Mesenchymal stem cell (in vitro differentiated cells and primary cell): ENCODE measurements at regions not wholly inside any gene's neighbourhood (a gene's known extent, or its start where the extent isn't known, plus 50 kb on each side); places are given as distances from the start of the nearest gene placed in this dataset.

ENCODE experiments used
- DNase-seq: peaks from one replicate; pipeline ENCODE4 v3.0.0-alpha.2; 2013
- H2AFZ ChIP-seq: one replicate; pipeline ENCODE4 v1.6.1; 2013; ENCODE audit warnings: low read depth, mild to moderate bottlenecking, control low read depth, inconsistent platforms, low read length, moderate library complexity
- H2AK5ac ChIP-seq: 2 replicates; pipeline ENCODE4 v1.6.1; 2013; ENCODE audit warnings: low read length, moderate library complexity, mild to moderate bottlenecking, inconsistent platforms; ENCODE audit not compliant: severe bottlenecking
- H2BK120ac ChIP-seq: one replicate; pipeline ENCODE4 v1.6.1; 2013; ENCODE audit warnings: low read depth, mild to moderate bottlenecking, inconsistent platforms, low read length, moderate library complexity
- H2BK12ac ChIP-seq, 2 experiments: one replicate each; pipeline ENCODE4 v1.6.1; 2013; ENCODE audit warnings: inconsistent platforms in 2 of 2, low read length in 2 of 2, mild to moderate bottlenecking in 2 of 2, moderate library complexity in 2 of 2, control low read depth in 1 of 2
- H2BK15ac ChIP-seq: one replicate; pipeline ENCODE4 v1.6.1; 2013; ENCODE audit warnings: mild to moderate bottlenecking, low read depth, inconsistent platforms; ENCODE audit not compliant: poor library complexity, severe bottlenecking
- H2BK5ac ChIP-seq: 2 replicates; pipeline ENCODE4 v1.6.1; 2013; ENCODE audit warnings: low read depth, mild to moderate bottlenecking, low read length, control low read depth, inconsistent platforms; ENCODE audit not compliant: poor library complexity, severe bottlenecking
- H3K14ac ChIP-seq, 2 experiments: one replicate each; pipeline ENCODE4 v1.6.1; 2013; ENCODE audit warnings: inconsistent platforms in 2 of 2, low read length in 2 of 2, control low read depth in 1 of 2, mild to moderate bottlenecking in 1 of 2, moderate library complexity in 1 of 2
- H3K18ac ChIP-seq, 2 experiments: one replicate each; pipeline ENCODE4 v1.6.1; 2013; ENCODE audit warnings: inconsistent platforms in 2 of 2, low read length in 2 of 2, control low read depth in 1 of 2, low read depth in 1 of 2, mild to moderate bottlenecking in 1 of 2
- H3K23ac ChIP-seq, 2 experiments: one replicate each; pipeline ENCODE4 v1.6.1; 2013; ENCODE audit warnings: inconsistent platforms in 2 of 2, low read length in 2 of 2, mild to moderate bottlenecking in 2 of 2, moderate library complexity in 2 of 2, control low read depth in 1 of 2
- H3K27ac ChIP-seq: 2 replicates; pipeline ENCODE4 v1.5.1; 2013; ENCODE audit warnings: mild to moderate bottlenecking, moderate library complexity, low read length, control low read depth, inconsistent platforms; ENCODE audit not compliant: poor library complexity, severe bottlenecking
- H3K27me3 ChIP-seq, 2 experiments: 2 replicates each; pipeline versions ENCODE4 v1.6.1 to v1.7.0; 2013; ENCODE audit warnings: low read length in 2 of 2, mild to moderate bottlenecking in 2 of 2, moderate library complexity in 2 of 2, control low read depth in 1 of 2, inconsistent platforms in 1 of 2; ENCODE audit not compliant: control insufficient read depth in 1 of 2, insufficient read depth in 1 of 2
- H3K36me3 ChIP-seq, 2 experiments: 2 replicates each; pipeline versions ENCODE4 v1.6.1 to v1.7.0; 2013; ENCODE audit warnings: low read length in 2 of 2, control low read depth in 1 of 2, inconsistent platforms in 1 of 2, low read depth in 1 of 2, mild to moderate bottlenecking in 1 of 2; ENCODE audit not compliant: insufficient read depth in 2 of 2, control insufficient read depth in 1 of 2
- H3K4ac ChIP-seq, 2 experiments: one replicate each; pipeline ENCODE4 v1.6.1; 2013; ENCODE audit warnings: inconsistent platforms in 2 of 2, low read length in 2 of 2, mild to moderate bottlenecking in 2 of 2, moderate library complexity in 2 of 2, control low read depth in 1 of 2, low read depth in 1 of 2
- H3K4me1 ChIP-seq: 2 replicates; pipeline ENCODE4 v1.6.1; 2013; ENCODE audit warnings: low read depth, low read length, control low read depth; ENCODE audit not compliant: control insufficient read depth, insufficient read depth
- H3K4me2 ChIP-seq: 2 replicates; pipeline ENCODE4 v1.6.1; 2013; ENCODE audit warnings: low read length, mild to moderate bottlenecking, inconsistent platforms; ENCODE audit not compliant: poor library complexity, severe bottlenecking
- H3K4me3 ChIP-seq, 2 experiments: 2 replicates each; pipeline versions ENCODE4 v1.5.1 to v1.7.0; 2013; ENCODE audit warnings: low read length in 2 of 2, mild to moderate bottlenecking in 2 of 2, control low read depth in 1 of 2, low read depth in 1 of 2; ENCODE audit not compliant: insufficient read depth in 1 of 2
- H3K79me1 ChIP-seq: replicated peaks from 2 replicates; pipeline ENCODE4 v1.6.1; 2013; ENCODE audit warnings: mild to moderate bottlenecking, control low read depth, low read length, inconsistent platforms; ENCODE audit not compliant: poor library complexity, severe bottlenecking
- H3K9ac ChIP-seq: 2 replicates; pipeline ENCODE4 v1.7.0; 2013; ENCODE audit warnings: mild to moderate bottlenecking, low read length, moderate library complexity
- H3K9me3 ChIP-seq: 2 replicates; pipeline ENCODE4 v1.7.0; 2013; ENCODE audit warnings: mild to moderate bottlenecking, low read length; ENCODE audit not compliant: control insufficient read depth
- H4K8ac ChIP-seq: one replicate; pipeline ENCODE4 v1.6.1; 2013; ENCODE audit warnings: inconsistent platforms, mild to moderate bottlenecking, low read length, moderate library complexity
- H4K91ac ChIP-seq: one replicate; pipeline ENCODE4 v1.6.1; 2013; ENCODE audit warnings: mild to moderate bottlenecking, low read length, inconsistent platforms
- WGBS: methylation state at CpG from one replicate; pipeline ENCODE4 v1.1.7; 2013; ENCODE audit warnings: mixed read lengths; 5-methylcytosine and 5-hydroxymethylcytosine counted together

GRCh38 chr13:22047785-22048104 lies 376.9 kb downstream of the FGF9 start:
- H3K4ac ChIP-seq: no peak overlapping the region
- H3K9me3 ChIP-seq: no peaks in the 10 kb centered on the region
- no peak overlapping the region for H2BK12ac ChIP-seq
- no peaks in the 10 kb centered on the region for H3K27me3 ChIP-seq
- H4K8ac ChIP-seq: no peak overlapping the region
- H3K79me1 ChIP-seq: peaks cover 16% of the 10 kb centered on the region
- no peak overlapping the region for H3K27ac ChIP-seq
- H2BK5ac ChIP-seq: no peak overlapping the region
- no peak overlapping the region for H4K91ac ChIP-seq
- H3K4me2 ChIP-seq: no peak overlapping the region
- no peak overlapping the region for H2BK15ac ChIP-seq
- H2BK120ac ChIP-seq: no peak overlapping the region
- no peak overlapping the region for H3K14ac ChIP-seq
- no peak overlapping the region for H2AK5ac ChIP-seq
- no peak for DNase-seq
- H3K4me1 ChIP-seq: no peaks in the 10 kb centered on the region
- no peak overlapping the region for H3K4me3 ChIP-seq
- H3K36me3 ChIP-seq: no peaks in the 10 kb centered on the region
- no peak overlapping the region for H3K9ac ChIP-seq
- H2AFZ ChIP-seq: no peak overlapping the region
- 87% methylated on average over 6 of the region's 6 CpGs for WGBS
- H3K18ac ChIP-seq: no peak overlapping the region
- H3K23ac ChIP-seq: no peak overlapping the region

- Histone ChIP-seq H4K91ac (no peak overlapping the region), H2BK15ac (no peak overlapping the region), H3K27ac (no peak overlapping the region), H3K27me3 (no peaks in the 10 kb centered on the region), H3K79me1 (peaks cover 16% of the 10 kb centered on the region), H3K4me2 (no peak overlapping the region), H2BK12ac (no peak overlapping the region), H3K36me3 (no peaks in the 10 kb centered on the region), H3K9me3 (no peaks in the 10 kb centered on the region), H3K18ac (no peak overlapping the region), H3K9ac (no peak overlapping the region), H2BK120ac (no peak overlapping the region), H3K23ac (no peak overlapping the region), H2BK5ac (no peak overlapping the region), H2AK5ac (no peak overlapping the region), H3K4me1 (no peaks in the 10 kb centered on the region), H3K14ac (no peak overlapping the region), H3K4me3 (no peak overlapping the region), H3K4ac (no peak overlapping the region), H2AFZ (no peak overlapping the region), H4K8ac (no peak overlapping the region)
- DNase-seq: peak; percentile 17
- 68% methylated on average over 2 of the region's 2 CpGs for WGBS
These were observed 378.5 kb downstream of the FGF9 start for GRCh38 chr13:22049384-22049783.

GRCh38 chr13:22050951-22051563 lies 380.2 kb downstream of the FGF9 start:
- no peak overlapping the region for H3K18ac ChIP-seq
- H4K8ac ChIP-seq: no peak overlapping the region
- H2BK120ac ChIP-seq: no peak overlapping the region
- WGBS: 84% methylated on average over 6 of the region's 6 CpGs
- H3K27me3 ChIP-seq: no peaks in the 10 kb centered on the region
- H3K4ac ChIP-seq: no peak overlapping the region
- no peak overlapping the region for H2AK5ac ChIP-seq
- H3K9ac ChIP-seq: no peak overlapping the region
- no peaks in the 10 kb centered on the region for H3K9me3 ChIP-seq
- no peak overlapping the region for H3K23ac ChIP-seq
- H3K4me3 ChIP-seq: no peak overlapping the region
- H3K79me1 ChIP-seq: peaks cover 16% of the 10 kb centered on the region
- H3K4me1 ChIP-seq: no peaks in the 10 kb centered on the region
- no peak for DNase-seq
- no peak overlapping the region for H3K27ac ChIP-seq
- H3K14ac ChIP-seq: no peak overlapping the region
- no peak overlapping the region for H2BK5ac ChIP-seq
- H2AFZ ChIP-seq: no peak overlapping the region
- no peak overlapping the region for H3K4me2 ChIP-seq
- no peak overlapping the region for H2BK15ac ChIP-seq
- no peaks in the 10 kb centered on the region for H3K36me3 ChIP-seq
- no peak overlapping the region for H4K91ac ChIP-seq
- no peak overlapping the region for H2BK12ac ChIP-seq

- Histone ChIP-seq H2BK120ac (no peak overlapping the region), H3K4me3 (no peak overlapping the region), H2AK5ac (no peak overlapping the region), H3K4ac (no peak overlapping the region), H3K27ac (no peak overlapping the region), H3K4me2 (no peak overlapping the region), H2BK5ac (no peak overlapping the region), H3K9me3 (no peaks in the 10 kb centered on the region), H4K8ac (no peak overlapping the region), H2BK15ac (no peak overlapping the region), H4K91ac (no peak overlapping the region), H3K36me3 (no peaks in the 10 kb centered on the region), H3K4me1 (no peaks in the 10 kb centered on the region), H3K79me1 (peaks cover 13% of the 10 kb centered on the region), H3K14ac (no peak overlapping the region), H2BK12ac (no peak overlapping the region), H3K9ac (no peak overlapping the region), H3K27me3 (no peaks in the 10 kb centered on the region), H3K23ac (no peak overlapping the region), H2AFZ (no peak overlapping the region), H3K18ac (no peak overlapping the region)
- 82% methylated on average over 3 of the region's 3 CpGs for WGBS
- DNase-seq: no peak
These were observed 382.2 kb downstream of the FGF9 start for GRCh38 chr13:22053053-22053452.
